ENCODE measurements at regions not wholly inside any gene's neighbourhood (a gene's known extent, or its start where the extent isn't known, plus 50 kb on each side); places are given as distances from the start of the nearest gene placed in this dataset.

DNA sequence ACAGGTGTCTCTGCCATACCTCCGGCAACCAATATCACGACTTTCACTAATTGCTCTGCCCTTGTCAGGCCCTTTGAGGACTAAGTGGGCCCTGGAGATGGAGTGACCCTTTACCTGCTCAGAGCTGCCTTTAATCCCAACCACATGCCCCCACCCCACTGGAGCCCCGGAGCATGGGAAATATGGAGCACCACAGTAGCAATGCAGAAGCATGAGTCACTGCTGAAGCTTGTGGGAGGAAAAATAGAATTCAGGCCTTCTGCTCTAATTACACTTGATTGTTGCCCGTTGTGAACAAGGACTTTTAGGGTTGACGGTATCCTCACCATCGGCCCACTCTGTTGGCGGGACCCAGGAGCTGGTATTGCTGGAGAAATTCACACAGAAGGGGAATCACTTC lies 52.5 kb upstream of the FRMD4A start:
- no peak overlapping the region for H3K4me3 Mint-ChIP-seq
- DNase-seq, result no peak
- Histone ChIP-seq H3K27me3 (ENCODE audit: control insufficient read depth, insufficient read depth, low read length) (no peaks in the 10 kb centered on the region), H3K36me3 (ENCODE audit: control insufficient read depth, insufficient read depth, low read length) (no peaks in the 10 kb centered on the region), H3K4me1 (ENCODE audit: control insufficient read depth, insufficient read depth, low read length) (no peaks in the 10 kb centered on the region), H3K9me3 (ENCODE audit: control insufficient read depth, insufficient read depth, low read length) (no peaks in the 10 kb centered on the region), H3K4me3 (ENCODE audit: low read length) (no peak overlapping the region), H3K27ac (ENCODE audit: low read length) (no peak overlapping the region)
- no peak overlapping the region for H3K27ac Mint-ChIP-seq
- ATAC-seq, result no peak
- peaks cover 8 to 13% of the 10 kb centered on the region in 2 donors for H3K27me3 Mint-ChIP-seq (ENCODE audit: low read depth in 2 of 2)
- TF ChIP-seq, protein P1, sequence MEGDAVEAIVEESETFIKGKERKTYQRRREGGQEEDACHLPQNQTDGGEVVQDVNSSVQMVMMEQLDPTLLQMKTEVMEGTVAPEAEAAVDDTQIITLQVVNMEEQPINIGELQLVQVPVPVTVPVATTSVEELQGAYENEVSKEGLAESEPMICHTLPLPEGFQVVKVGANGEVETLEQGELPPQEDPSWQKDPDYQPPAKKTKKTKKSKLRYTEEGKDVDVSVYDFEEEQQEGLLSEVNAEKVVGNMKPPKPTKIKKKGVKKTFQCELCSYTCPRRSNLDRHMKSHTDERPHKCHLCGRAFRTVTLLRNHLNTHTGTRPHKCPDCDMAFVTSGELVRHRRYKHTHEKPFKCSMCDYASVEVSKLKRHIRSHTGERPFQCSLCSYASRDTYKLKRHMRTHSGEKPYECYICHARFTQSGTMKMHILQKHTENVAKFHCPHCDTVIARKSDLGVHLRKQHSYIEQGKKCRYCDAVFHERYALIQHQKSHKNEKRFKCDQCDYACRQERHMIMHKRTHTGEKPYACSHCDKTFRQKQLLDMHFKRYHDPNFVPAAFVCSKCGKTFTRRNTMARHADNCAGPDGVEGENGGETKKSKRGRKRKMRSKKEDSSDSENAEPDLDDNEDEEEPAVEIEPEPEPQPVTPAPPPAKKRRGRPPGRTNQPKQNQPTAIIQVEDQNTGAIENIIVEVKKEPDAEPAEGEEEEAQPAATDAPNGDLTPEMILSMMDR (IDR thresholded peaks at IDR 0.05), result no peak
- no peaks in the 10 kb centered on the region for H3K4me1 Mint-ChIP-seq
- WGBS (ENCODE audit: insufficient coverage), result 97% methylated on average over 7 of the region's 7 CpGs
- H3K36me3 Mint-ChIP-seq, result no peaks in the 10 kb centered on the region
- intact Hi-C loops (cut with micrococcal nuclease), result no loop called here
- H3K9me3 Mint-ChIP-seq, result no peaks in the 10 kb centered on the region

DNA sequence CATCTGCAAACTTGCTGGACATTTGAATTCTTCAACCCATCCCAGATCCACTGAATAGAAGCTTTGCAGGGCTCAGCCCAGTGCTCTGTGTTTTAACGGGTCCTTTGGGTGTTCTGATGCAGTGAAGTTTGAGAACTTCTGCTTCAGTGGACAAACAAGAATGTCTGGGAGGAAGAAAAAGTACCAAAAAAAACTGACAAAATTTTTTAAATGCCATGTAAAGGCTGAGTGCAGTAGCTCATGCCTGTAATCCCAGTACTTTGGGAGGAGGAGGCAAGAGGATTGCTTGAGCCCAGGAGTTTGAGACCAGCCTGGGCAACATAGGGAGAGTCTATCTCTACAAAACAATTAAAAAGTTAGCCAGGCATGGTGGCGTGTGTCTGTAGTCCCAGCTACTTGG lies 51.8 kb upstream of the FRMD4A start:
- H3K27me3 Mint-ChIP-seq (ENCODE audit: low read depth in 2 of 2), result peaks cover 10 to 15% of the 10 kb centered on the region in 2 donors
- H3K27me3 ChIP-seq (ENCODE audit: control insufficient read depth, insufficient read depth, low read length), result no peaks in the 10 kb centered on the region
- H3K4me3 ChIP-seq (ENCODE audit: low read length), result no peak overlapping the region
- H3K9me3 ChIP-seq (ENCODE audit: control insufficient read depth, insufficient read depth, low read length), result no peaks in the 10 kb centered on the region
- no peaks in the 10 kb centered on the region for H3K4me1 Mint-ChIP-seq
- DNase-seq (no peak), ATAC-seq (no peak)
- no peak overlapping the region for H3K4me3 Mint-ChIP-seq
- H3K27ac Mint-ChIP-seq, result no peak overlapping the region
- H3K9me3 Mint-ChIP-seq, result no peaks in the 10 kb centered on the region
- TF ChIP-seq, protein P1 (IDR thresholded peaks at IDR 0.05), result no peak
- H3K36me3 ChIP-seq (ENCODE audit: control insufficient read depth, insufficient read depth, low read length), result no peaks in the 10 kb centered on the region
- WGBS (ENCODE audit: insufficient coverage), result 67% methylated on average over 1 of the region's 2 CpGs
- no peaks in the 10 kb centered on the region for H3K36me3 Mint-ChIP-seq
- no peak overlapping the region for H3K27ac ChIP-seq (ENCODE audit: low read length)
- intact Hi-C loops (cut with micrococcal nuclease), result no loop called here
- H3K4me1 ChIP-seq (ENCODE audit: control insufficient read depth, insufficient read depth, low read length), result no peaks in the 10 kb centered on the region

DNA sequence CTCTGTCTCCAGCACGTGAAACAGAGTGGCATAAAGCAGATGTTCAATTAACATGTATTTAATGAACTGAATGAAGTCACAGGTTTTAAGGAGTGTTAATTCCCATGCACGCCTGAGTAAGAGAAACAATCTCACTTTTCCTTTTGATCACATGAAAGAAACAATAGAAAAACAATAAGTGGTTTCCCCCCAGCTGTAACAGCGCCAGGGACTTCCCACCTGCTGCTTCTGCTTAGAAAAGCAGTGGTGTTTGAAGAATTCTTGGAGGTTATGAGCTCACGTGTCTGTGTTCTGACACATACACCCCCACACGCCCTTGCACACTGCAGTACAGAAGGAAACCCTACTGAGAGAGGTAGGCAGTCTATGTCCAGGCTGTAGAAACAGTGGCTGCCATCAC lies 51.3 kb upstream of the FRMD4A start:
- WGBS (ENCODE audit: insufficient coverage), result 24% methylated on average over 3 of the region's 5 CpGs
- TF ChIP-seq, protein P1 (IDR thresholded peaks at IDR 0.05), result no peak
- H3K4me3 Mint-ChIP-seq, result no peak overlapping the region

DNA sequence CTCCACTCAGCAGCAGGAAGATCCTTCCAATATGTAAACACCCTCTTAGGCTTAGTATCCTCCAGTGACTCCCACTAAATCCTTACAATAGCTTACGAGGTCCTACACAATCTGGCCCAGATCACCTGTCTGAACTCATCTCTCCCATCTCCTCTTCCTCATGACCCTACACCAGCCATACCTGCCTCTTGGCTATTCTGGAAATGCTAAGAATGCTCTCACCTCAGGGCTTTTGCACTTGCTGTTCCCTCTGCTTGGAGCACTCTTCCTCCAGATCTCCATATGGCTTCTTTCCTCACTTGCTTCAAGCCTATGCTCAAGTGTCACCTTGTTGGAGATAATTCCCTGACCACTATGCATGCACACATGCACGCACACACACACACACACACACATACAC lies 50.8 kb upstream of the FRMD4A start:
- Histone ChIP-seq H3K27me3 (ENCODE audit: control insufficient read depth, insufficient read depth, low read length) (no peaks in the 10 kb centered on the region), H3K27ac (ENCODE audit: low read length) (no peak overlapping the region), H3K36me3 (ENCODE audit: control insufficient read depth, insufficient read depth, low read length) (no peaks in the 10 kb centered on the region), H3K4me1 (ENCODE audit: control insufficient read depth, insufficient read depth, low read length) (no peaks in the 10 kb centered on the region), H3K4me3 (ENCODE audit: low read length) (no peak overlapping the region), H3K9me3 (ENCODE audit: control insufficient read depth, insufficient read depth, low read length) (no peaks in the 10 kb centered on the region)
- Mint-ChIP-seq H3K4me3 (no peak overlapping the region), H3K27ac (no peak overlapping the region), H3K36me3 (no peaks in the 10 kb centered on the region), H3K9me3 (no peaks in the 10 kb centered on the region), H3K4me1 (no peaks in the 10 kb centered on the region), H3K27me3 (ENCODE audit: low read depth in 2 of 2) (peaks cover 15 to 18% of the 10 kb centered on the region in 2 donors)
- no peak for ATAC-seq
- TF ChIP-seq, protein P1 (IDR thresholded peaks at IDR 0.05), result no peak
- DNase-seq, result no peak
- intact Hi-C loops (cut with micrococcal nuclease), result no loop called here
- 73% methylated on average over 2 of the region's 2 CpGs for WGBS (ENCODE audit: insufficient coverage)

More for the DNA sequence above, 51.3 kb upstream of the FRMD4A start:
- Histone ChIP-seq H3K9me3 (ENCODE audit: control insufficient read depth, insufficient read depth, low read length) (no peaks in the 10 kb centered on the region), H3K4me3 (ENCODE audit: low read length) (no peak overlapping the region), H3K4me1 (ENCODE audit: control insufficient read depth, insufficient read depth, low read length) (no peaks in the 10 kb centered on the region), H3K36me3 (ENCODE audit: control insufficient read depth, insufficient read depth, low read length) (no peaks in the 10 kb centered on the region), H3K27ac (ENCODE audit: low read length) (no peak overlapping the region), H3K27me3 (ENCODE audit: control insufficient read depth, insufficient read depth, low read length) (no peaks in the 10 kb centered on the region)
- Mint-ChIP-seq H3K27ac (no peak overlapping the region), H3K36me3 (no peaks in the 10 kb centered on the region), H3K9me3 (no peaks in the 10 kb centered on the region), H3K27me3 (ENCODE audit: low read depth in 2 of 2) (peaks cover 15% of the 10 kb centered on the region in 2 donors), H3K4me1 (no peaks in the 10 kb centered on the region)
- peak in 2 of 3 donors; percentile 8 to 46 for ATAC-seq
- intact Hi-C loops (cut with micrococcal nuclease), result no loop called here
- DNase-seq, result peak in 1 of 2 donors; percentile 75
